WERI-Rb-1 (cell line): ENCODE measurements at regions not wholly inside any gene's neighbourhood (a gene's known extent, or its start where the extent isn't known, plus 50 kb on each side); places are given as distances from the start of the nearest gene placed in this dataset.
A peak's percentile ranks its signal among the peaks of the same experiment; 100 is the strongest.

Source experiments
- DNase-seq: peaks from one replicate; pipeline ENCODE4 v3.0.0-alpha.2; 2020
- H3K27ac ChIP-seq: fragments of 250-450 bp; sonication (Bioruptor Pico); 2 replicates; pipeline ENCODE4 v1.5.1; 2020; ENCODE audit warnings: mild to moderate bottlenecking, moderate library complexity
- H3K27me3 ChIP-seq: fragments of 250-450 bp; sonication (Bioruptor Pico); 2 replicates; pipeline ENCODE4 v1.5.1; 2021; ENCODE audit warnings: mild to moderate bottlenecking, low read depth, moderate library complexity; ENCODE audit not compliant: insufficient read depth, severe bottlenecking
- H3K36me3 ChIP-seq: fragments of 250-450 bp; sonication (Bioruptor Pico); 2 replicates; pipeline ENCODE4 v1.5.1; 2020; ENCODE audit warnings: mild to moderate bottlenecking, moderate library complexity
- H3K4me3 ChIP-seq: 2 replicates; pipeline ENCODE4 v1.5.1; 2011; ENCODE audit warnings: low read depth, mild to moderate bottlenecking, control low read depth, low read length
- H3K9me3 ChIP-seq: fragments of 250-450 bp; sonication (Bioruptor Pico); 2 replicates; pipeline ENCODE4 v1.5.1; 2021; ENCODE audit warnings: mild to moderate bottlenecking, moderate library complexity; ENCODE audit not compliant: severe bottlenecking
- TF ChIP-seq, protein P1 (sequence below): IDR thresholded peaks from 2 replicates; pipeline ENCODE4 v1.5.1; 2011; ENCODE audit warnings: low read depth, mild to moderate bottlenecking, control low read depth, inconsistent platforms, low read length

DNA sequence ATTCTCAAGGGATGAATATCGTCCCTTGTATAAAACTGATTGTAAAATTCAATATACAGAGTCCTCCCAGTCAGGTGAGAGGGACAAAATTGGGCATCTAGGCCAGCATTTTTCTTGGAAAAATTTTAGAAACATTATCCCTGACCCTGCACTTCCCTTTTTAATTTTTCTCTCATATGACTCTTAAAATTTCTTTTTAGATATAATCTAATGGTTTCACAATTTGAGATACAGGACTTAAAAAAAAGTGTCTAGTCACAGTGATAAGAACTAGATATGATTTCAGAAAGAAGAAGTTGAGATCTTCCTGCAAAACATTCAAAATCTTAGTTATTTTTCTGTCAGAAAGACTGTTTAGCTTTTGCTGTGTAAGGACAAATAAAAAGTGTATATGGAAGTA lies 270.8 kb upstream of the PPFIA2 start:
- Histone ChIP-seq H3K4me3 (no peak overlapping the region), H3K36me3 (no peaks in the 10 kb centered on the region), H3K27ac (no peak overlapping the region), H3K9me3 (no peaks in the 10 kb centered on the region), H3K27me3 (no peaks in the 10 kb centered on the region)
- TF ChIP-seq, protein P1, sequence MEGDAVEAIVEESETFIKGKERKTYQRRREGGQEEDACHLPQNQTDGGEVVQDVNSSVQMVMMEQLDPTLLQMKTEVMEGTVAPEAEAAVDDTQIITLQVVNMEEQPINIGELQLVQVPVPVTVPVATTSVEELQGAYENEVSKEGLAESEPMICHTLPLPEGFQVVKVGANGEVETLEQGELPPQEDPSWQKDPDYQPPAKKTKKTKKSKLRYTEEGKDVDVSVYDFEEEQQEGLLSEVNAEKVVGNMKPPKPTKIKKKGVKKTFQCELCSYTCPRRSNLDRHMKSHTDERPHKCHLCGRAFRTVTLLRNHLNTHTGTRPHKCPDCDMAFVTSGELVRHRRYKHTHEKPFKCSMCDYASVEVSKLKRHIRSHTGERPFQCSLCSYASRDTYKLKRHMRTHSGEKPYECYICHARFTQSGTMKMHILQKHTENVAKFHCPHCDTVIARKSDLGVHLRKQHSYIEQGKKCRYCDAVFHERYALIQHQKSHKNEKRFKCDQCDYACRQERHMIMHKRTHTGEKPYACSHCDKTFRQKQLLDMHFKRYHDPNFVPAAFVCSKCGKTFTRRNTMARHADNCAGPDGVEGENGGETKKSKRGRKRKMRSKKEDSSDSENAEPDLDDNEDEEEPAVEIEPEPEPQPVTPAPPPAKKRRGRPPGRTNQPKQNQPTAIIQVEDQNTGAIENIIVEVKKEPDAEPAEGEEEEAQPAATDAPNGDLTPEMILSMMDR: no peak
- DNase-seq: no peak

DNA sequence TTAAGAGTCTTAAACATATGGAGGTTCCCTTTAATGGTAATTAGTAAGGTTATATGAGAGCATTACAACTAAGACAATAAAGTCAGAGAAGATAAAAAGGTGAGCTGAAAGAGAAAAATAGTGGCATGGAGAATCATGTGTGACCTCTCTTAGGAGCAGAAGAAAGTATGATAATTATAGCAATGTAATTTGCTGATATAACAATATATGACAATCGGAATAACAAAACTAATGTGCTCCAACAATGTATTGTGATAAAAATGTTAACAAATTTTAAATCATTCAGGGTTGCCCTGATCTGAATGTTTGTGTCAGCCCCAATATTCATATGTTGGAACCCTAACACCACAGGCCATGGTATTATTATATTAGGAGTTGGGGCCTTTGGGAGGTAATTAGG lies 269.6 kb upstream of the PPFIA2 start:
- Histone ChIP-seq H3K36me3 (no peaks in the 10 kb centered on the region), H3K27ac (no peak overlapping the region), H3K9me3 (no peaks in the 10 kb centered on the region), H3K4me3 (no peak overlapping the region), H3K27me3 (no peaks in the 10 kb centered on the region)
- TF ChIP-seq, protein P1: no peak
- DNase-seq: no peak

DNA sequence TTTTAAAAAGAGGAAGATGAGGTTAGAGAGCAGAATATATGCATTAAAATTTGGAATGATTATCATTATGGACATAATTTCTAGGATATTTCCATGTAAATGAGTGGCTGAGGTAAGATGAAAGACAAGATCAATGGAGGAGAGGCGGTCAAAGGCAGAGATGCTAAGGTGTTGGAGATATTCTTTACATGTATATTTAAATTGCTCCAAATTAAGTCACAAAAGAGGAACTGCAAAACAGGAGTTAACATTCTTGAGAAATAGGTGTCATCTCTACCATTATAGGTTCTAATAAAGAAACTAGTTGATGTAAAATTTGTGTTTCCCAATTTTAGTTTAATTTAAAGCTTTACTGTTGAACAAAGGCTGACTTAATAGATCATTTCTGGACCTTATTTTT lies 268.5 kb upstream of the PPFIA2 start:
- no peak for DNase-seq
- TF ChIP-seq, protein P1: no peak
- no peaks in the 10 kb centered on the region for H3K36me3 ChIP-seq
- H3K27me3 ChIP-seq: no peaks in the 10 kb centered on the region
- H3K4me3 ChIP-seq: no peak overlapping the region
- H3K9me3 ChIP-seq: no peaks in the 10 kb centered on the region
- H3K27ac ChIP-seq: no peak overlapping the region

DNA sequence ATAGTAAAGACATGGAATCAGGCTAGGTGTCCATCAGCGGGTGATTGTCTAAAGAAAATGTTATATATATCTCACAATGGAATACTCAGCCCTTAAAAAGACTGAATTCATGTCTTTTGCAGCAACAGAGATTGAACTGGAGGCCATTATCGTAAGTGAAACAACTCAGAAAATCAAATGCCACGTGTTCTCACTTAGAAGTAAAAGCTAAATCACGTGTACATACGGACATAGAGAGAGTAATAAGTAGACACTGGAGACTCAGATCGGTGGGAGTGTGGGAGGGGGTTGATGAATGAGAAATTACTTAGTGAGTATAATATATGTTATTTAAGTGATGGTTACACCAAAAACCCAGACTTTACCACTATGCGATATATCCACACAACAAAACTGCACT lies 266.3 kb upstream of the PPFIA2 start:
- TF ChIP-seq, protein P1: no peak
- H3K9me3 ChIP-seq: no peaks in the 10 kb centered on the region
- no peaks in the 10 kb centered on the region for H3K36me3 ChIP-seq
- no peaks in the 10 kb centered on the region for H3K27me3 ChIP-seq
- H3K27ac ChIP-seq: no peak overlapping the region
- H3K4me3 ChIP-seq: no peak overlapping the region
- DNase-seq: no peak

DNA sequence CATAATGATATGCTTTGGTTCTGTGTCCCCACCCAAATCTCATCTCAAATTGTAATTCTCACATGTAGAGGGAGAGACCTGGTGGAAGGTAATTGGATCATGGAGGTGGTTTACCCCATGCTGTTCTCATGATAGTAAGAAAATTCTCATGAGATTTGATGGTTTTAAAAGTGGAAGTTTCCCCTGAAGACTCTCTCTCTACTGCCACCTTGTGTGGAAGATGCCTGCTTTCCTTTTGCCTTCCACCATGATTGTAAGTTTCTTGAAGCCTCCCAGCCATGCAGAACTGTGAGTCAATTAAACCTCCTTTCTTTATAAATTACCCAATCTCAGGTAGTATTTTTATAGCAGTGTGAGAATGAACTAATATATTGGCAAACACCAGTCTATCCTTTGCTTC lies 260.4 kb upstream of the PPFIA2 start:
- Histone ChIP-seq H3K27ac (no peak overlapping the region), H3K36me3 (no peaks in the 10 kb centered on the region), H3K4me3 (no peak overlapping the region), H3K27me3 (no peaks in the 10 kb centered on the region), H3K9me3 (no peaks in the 10 kb centered on the region)
- DNase-seq: no peak
- TF ChIP-seq, protein P1: peak; percentile 40; the same call in 1 of the 2 replicates

DNA sequence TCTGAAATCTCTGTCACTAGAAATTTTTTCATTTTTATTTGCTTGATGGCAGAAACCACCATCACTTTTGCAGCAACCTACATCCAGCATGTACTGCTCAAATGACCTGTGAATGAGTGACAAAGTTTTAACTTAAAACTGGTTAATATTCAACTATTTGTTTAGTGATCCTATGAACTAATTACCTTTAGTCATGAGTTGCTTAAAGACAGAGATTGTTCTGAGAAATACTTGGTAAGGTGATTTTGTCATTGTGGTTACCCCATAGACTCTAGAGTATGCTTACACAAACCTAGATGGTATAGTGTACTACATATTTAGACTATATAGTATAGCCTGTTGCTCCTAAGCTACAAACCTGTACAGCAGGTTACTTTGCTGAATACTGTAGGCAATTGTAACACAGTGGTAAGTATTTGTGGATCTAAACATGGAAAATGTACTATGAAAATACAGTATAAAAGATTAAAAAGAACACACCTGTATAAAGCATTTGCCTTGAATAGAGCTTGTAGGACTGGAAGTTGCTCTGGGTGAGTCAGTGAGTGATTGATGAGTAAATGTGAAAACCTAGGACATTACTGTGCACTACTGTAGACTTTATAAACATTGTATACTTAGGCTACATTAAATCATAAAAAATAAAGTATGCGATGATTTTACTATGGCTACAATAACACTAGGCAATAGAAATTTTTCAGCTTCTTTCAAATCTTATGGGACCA lies 256.6 kb upstream of the PPFIA2 start:
- no peak overlapping the region for H3K27ac ChIP-seq
- TF ChIP-seq, protein P1: no peak
- H3K9me3 ChIP-seq: no peaks in the 10 kb centered on the region
- no peak for DNase-seq
- H3K4me3 ChIP-seq: no peak overlapping the region
- H3K27me3 ChIP-seq: no peaks in the 10 kb centered on the region
- no peaks in the 10 kb centered on the region for H3K36me3 ChIP-seq
